Stimulated activated CD8-positive, alpha-beta memory T cell treated with anti-CD3 and anti-CD28 coated beads, Interleukin-12 subunit alpha, Interleukin-12 subunit beta, amount 100 ng/mL, for 1 hour (primary cell): ENCODE measurements at regions not wholly inside any gene's neighbourhood (a gene's known extent, or its start where the extent isn't known, plus 50 kb on each side); places are given as distances from the start of the nearest gene placed in this dataset.

ENCODE experiments used
- DNase-seq: peaks from one replicate; pipeline ENCODE4 v3.0.0-alpha.2; 2020; ENCODE audit warnings: low read depth

DNA sequence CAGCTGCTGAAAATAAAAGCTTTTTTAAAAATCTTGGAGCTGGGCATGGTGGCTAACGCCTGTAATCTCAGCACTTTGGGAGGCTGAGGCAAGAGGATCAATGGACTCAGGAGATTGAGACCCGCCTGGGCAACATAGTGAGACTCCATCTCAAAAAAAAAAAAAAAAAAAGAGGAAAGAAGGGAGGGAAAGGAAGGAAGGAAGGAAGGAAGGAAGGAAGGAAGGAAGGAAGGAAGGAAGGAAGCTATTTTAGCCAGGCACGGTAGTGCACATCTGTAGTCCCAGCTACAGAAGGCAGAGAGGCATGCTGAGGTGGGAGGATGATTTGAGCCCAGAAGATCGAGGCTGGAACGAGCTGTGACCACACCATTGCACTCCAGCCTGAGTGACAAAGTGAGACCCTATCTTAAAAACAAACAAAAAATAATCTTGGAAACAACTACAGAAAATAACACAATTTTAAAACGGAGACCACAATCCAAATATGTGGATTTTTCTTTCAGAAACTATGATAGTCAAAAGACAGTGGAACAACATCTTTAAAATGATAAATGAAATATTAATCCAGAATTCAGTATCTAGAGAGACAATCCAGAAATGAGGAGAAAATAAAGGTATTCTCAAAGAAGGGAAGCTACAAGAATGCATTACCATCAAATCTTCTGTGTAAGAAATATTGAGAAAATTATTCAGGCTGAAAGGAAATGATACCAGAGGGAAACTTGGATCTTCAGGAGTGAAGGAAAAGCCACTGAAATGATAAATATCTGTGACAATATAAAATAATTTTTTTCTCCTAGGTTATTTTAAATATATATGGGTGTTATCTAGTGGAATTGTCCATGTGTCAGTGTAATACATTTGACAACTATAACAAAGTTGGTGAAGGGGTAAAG lies 182.0 kb downstream of the GPX5 start:
- DNase-seq: no peak

DNA sequence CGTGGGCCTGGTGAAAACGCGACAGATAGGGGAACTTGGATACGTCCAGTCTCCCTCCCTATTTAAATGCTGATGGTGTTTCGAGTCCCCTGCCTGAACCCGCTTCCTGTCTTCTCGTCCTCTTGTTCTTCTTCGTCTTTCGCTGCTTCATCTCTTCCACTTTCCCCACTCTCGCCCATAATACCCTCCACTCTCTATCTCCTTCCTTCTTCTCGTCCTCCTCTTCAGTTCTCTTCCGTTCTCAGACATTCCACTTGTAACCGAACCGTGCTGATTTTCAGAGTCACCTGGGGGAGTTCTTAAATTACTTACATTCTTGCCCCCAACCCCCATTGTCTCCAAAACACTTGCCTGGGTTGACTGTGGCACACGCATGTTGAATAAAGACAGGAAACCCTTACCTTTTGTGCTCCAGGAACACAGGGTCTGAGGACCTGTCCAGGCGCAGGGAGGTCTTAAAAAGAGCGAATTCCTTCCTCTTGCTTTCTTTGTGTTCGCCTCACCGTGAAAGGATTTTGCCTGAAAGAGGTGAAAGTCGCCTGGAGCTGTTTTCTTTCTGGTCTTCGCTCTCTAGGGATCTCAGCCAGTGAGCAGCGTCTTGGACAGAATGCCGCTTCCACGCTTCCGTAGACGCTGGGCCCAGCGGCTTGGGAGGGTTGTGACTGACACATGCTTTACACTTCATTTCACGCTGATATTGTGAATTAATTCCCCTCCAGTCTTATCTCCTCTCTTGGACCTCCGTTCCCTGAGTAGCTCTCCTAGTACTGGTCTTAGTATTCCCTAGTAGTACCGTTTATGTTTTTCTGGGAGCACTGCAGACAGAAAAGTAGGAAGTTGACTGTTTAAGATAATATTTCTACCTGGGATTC lies 184.0 kb downstream of the GPX5 start:
- DNase-seq: no peak

DNA sequence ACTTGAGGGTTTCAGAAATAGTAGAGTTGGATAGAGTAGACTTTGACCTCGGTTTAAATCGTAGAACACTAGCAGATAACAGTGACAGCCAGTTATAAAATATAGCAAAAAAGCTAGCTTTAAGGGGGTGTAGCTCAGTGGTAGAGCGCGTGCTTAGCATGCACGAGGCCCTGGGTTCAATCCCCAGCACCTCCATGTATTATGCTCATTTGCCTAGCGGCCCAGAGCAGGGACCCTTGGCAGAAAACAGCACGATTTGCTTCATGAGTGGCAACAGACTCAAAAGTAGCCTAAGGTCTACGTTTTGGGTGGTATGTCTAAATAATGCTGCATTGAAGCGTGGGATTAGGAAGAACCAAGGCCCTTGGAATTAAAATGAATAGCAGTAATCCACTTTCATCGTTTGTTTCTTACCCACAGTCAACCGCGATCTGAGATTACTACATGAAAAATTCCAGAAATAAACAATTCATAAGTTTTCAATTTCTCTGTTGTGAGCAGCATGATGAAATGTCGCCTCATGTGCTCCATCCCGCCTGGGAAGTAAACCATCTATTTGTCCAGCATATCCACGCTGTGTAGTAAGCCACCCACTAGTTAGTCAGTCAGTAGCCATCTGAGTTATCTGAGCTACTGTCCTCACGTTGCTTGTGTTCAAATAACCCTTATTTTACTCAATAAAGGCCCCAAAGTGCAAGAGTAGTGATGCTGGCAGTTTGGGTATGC lies 184.9 kb downstream of the GPX5 start:
- no peak for DNase-seq

DNA sequence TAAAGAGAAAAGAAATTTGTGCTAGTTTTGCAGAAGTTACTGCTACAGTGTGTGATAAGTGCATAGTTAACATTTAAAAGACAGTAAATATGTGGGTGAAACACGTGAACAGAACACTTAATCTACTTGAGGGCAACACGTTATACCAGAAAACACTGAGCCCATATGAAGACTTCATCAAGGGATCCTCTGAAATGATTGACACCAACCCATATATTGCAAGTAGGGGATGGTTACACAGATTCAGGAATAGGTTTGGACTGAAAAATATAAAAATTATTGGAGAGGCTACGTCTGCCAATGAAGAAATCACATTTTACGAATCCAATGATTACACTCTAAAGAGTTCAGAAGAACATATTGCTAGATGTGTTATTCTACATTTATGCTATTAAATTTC lies 185.6 kb downstream of the GPX5 start:
- DNase-seq: no peak

DNA sequence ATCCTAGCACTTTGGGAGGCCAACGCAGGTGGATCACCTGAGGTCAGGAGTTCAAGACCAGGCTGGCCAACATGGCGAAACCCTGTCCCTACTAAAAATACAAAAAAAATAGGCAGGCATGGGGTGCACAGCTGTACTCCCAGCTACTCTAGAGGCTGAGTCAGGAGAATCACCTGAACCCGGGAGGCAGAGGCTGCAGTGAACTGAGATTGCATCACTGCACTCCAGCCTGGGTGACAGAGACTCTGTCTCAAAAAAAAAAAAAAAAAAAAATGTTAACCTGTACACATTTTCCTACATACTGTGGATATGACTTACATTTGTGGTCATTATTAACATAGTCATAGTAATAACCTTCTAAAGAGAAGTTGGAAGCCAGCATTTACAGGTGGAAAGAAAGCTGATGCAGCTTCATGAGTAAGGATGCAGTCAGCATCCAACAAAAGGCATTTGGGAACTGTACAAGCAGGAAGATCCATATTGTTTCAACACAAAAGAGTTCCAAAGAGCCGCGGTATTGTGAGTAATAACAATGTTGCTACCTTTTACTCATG lies 186.2 kb downstream of the GPX5 start:
- DNase-seq: no peak

DNA sequence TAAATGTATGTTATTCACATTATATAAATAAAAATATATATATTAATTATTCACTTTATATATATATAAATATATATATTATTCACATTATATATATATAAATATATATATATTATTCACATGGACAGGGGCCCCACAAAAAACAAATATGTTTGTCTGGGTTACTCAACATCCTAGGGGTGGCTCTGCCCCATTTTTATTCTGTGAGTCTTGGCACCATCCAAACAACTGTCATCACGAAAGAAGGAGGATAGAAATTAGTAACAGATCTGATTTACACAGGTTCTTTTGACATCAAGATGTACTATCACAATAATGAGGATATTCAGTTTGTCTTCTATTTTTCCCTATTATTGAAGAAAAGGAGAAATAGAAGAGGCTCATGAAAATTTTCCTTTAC lies 187.3 kb downstream of the GPX5 start:
- no peak for DNase-seq

DNA sequence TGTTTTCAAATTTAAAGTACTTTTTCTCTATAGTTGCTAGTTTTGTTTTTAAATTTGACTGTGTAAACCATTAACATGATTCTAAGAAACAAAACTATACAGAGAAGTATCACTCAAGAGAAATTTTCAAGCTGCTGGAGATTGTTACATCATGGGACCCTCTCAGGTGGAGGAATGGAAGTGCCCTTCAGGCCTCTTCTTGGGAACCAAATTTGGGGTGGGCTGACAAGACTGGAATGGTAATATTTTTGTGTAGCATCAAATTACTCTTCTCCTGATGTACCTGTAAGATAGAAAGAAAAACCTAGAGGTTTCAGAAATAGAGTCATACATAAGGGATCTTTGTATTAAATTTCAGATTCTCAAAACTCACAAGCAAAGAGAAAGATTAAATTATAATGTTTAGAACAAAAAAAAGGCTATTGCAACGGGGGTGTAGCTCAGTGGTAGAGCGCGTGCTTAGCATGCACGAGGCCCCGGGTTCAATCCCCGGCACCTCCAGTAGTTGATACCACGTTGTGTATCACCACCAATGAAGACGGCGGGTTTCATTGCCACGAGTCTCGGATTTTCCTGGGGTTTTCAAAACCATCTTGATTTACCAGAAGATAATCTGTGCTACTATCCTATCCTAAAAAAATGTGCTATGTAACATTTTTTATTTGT lies 193.7 kb downstream of the GPX5 start:
- no peak for DNase-seq

DNA sequence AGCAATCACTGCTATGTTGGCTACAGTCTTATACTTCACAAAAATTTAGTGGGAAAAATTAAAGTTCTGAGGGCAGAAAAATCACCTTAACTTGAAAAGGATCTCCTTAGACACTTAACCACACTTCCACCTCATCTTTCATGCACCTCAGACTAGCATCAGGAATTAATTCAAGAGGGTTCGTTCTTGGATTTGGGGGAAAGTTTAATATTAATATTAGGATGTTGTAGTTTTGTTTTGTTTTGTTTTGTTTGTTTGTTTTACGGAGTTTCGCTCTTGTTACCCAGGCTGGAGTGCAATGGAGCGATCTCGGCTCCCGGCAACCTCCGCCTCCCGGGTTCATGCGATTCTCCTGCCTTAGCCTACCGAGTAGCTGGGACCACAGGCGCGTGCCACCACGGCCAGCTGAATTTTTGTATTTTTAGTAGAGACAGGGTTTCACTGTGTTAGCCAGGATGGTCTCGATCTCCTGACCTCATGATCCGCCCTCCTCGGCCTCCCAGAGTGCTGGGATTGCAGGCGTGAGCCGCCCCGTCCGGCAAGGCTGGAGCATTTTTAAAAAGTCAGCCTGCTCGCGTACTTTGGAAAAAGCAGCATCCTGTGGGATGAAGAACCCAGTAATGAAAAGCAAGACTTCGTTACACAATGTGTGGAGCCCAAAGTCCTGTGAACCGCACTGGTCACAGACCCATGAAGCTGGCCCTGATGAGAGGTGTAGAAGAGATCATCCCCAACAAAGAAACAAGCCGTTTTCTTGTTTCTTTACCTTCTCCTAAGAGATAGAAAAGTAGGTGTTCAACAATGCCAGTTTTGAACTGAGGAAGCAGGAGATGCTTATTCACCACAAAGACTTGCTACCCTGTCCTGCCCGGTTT lies 194.9 kb downstream of the GPX5 start:
- no peak for DNase-seq

DNA sequence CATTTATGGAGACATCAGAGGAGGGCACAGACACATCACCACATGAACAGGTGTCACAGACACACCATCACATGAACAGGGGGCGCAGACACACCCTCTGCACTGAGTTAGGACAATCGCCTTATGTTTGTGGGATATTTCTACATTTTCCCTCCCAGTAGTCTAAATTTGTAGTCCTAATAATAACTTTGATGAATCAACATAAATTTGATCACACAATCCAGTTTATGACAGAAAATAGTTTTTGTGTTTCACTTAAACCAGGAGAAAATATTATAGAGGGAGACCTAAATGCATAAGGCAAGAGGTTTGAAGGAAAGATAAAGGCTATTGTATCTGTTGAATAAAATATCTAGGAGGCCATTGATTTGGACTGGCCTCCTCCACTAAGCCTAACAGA lies 195.7 kb downstream of the GPX5 start:
- no peak for DNase-seq

DNA sequence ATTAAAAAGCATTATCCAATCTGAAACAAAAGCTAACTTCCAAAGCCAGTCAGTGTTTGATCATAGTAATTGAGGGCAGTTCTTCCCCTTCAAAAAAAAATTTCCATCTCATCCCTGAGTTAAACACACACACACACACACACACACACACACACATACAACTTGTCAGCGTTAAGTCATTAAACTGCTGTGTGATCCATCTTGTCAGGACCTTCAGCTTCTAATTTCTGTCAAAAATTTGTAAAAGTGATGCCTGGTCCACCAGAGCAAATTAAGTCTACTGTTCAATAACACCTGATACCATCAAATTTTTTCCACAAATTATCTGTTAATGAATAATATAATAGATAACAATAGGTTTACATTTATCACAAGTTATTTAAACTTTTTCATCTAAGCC lies 198.7 kb downstream of the GPX5 start:
- DNase-seq: no peak

DNA sequence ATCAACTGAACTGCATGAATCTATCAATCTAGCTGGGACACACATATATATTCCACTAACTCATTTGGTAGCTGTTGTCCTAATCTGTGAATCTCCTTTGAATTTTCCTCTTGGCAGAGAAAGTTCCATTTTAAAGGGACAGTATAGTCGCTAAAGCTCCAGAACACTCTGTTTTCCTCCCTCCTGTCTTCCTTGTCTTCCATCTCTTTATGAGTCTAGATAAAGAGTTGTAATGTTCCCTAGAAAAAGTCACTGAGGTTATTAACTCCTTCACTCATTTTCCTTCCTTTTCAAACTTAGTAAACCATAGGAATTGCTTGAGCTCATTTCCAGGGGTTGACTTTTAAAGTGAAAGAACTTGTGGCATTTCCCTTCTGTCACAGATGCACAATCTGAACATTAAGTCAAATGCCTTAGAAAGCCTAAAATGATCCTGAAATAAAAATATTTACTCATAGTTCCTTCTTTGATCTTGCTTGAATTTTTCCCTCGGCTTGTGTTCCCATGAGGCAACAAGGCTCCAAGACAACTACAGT lies 198.4 kb downstream of the TRIM27 start:
- no peak for DNase-seq

DNA sequence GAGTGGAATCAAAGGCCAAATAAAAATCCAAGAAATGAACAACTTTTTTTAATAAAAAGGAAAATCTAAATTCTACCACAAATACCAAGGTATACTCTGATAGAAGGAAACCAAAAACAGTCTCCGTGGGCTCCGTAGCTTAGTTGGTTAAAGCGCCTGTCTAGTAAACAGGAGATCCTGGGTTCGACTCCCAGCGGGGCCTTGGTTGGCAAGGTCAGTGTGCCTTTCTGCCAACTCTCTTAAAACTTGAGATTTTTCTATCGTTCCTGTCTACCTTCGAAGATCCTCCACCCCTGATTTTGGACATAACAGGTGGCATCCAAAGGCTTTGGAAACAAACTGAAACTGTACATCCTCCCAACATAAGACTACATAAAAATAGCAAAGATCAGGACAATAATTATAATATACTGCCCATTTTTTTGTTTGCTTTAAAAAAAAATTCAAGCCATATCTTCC lies 197.9 kb downstream of the TRIM27 start:
- no peak for DNase-seq

DNA sequence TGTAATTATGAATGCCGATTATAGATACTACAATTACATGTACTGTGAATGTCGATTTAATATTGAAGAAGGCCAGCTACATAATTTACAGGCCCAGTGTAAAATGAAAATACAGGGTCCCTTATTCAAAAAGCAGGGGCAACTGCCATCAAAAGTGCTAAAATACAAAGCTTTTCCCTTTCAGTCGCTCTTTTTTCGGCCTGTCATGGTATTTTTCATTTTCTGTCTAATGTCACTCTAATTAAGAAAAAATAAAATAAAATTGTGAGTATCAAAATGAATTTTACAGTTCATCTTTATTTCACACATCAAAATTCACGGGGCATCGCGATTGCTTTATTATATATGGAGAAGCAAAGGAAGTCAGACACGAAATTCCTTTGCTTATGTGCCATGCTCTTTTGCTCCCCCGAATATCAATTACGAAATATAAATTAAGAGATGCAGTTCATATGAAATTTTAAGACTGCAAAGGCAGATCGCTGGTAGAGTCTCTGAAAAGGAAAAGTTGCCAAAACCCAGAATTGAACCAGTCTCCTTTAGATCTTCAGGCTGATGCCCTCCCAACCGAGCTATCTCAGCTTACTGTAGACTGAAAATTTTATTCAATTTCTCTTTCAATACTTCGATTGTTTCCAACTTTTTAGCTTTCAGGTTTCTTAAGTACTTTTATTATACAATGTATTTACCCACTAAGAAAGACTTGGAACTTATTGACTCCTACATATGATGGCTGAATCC lies 197.0 kb downstream of the TRIM27 start:
- no peak for DNase-seq

DNA sequence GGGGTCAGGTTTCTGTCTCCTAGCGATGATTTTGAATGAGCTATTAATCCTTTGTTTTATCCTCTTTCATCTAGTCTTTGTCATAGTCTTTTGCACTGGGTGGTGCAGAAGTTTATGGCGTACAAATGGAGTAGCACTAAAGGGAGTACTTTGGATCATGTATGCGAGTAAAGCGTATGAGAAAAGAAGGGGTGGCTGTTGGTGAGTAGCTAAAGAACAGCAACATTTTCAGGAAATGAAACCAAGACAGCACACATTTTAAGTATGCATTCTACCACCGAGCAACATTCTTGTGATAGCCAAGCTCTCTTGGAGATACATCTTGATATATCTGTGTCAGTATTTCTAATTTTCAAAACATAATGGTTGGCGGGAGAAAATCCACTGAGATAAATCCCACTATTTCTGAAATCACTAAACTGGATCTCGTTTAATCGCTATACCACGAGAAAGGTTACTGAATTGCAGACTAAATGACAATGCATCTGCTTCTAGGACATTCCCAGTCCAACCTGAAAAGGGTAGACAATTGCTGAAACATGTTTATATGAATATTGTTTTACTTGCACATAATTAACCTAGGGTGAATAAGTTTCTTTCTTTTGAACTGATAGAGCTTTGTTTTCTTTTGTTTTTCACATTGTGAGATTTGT lies 196.1 kb downstream of the TRIM27 start:
- no peak for DNase-seq

DNA sequence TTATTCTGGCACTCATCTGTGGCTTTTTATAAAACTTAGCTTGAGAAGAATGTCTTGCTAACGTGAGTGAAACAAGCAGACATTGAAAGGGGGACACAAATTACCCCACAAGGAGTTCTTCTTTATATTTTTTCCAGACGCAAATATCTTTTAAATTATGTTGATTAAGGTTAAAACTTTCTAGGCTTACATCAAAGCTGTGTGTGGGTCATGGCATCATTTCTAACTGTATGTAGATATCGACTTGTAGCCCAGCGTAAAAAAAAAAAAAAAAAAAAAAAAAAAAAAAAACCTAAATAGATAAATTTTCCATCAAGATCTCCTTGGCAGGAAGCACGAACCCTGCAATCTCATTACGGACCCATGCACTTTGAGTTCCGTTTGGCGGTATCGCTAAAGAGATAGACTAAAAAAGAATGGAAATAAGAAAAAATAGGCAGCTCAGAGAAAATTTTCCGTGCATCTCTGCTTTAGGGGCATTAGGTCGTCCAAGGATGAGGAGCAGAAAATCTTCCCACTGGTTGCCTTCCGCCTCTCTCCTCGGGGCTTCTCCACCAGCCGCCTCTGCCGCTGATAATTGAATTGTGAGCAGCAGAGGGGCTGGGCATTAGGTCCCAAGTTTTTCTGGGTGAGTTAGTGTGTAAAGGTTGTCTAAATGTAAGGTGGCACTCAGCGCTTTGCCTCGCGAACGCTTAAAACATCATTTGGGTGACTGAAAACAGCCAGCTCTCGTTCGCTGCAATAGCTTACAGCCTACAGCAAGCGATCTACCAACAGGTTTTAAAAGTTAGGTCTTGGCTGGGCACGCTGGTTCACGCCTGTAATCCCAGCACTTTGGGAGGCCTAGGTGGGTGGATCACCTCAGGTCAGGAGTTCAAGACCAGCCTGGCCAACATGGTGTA lies 194.0 kb downstream of the TRIM27 start:
- DNase-seq: no peak

DNA sequence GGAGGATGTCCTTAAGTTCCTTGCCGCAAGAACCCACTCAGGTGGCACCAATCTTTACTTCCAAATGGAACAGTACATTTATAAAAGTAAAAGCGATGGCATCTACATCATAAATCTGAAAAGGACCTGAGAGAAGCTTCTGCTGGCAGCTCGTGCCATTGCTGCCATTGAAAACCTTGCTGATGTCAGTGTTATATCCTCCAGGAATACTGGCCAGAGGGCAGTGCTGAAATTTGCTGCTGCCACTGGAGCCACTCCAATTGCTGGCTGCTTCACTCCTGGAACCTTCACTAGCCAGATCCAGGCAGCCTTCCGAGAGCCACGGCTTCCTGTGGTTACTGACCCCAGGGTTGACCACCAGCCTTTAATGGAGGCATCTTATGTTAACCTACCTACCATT lies 191.7 kb downstream of the TRIM27 start:
- DNase-seq: no peak

DNA sequence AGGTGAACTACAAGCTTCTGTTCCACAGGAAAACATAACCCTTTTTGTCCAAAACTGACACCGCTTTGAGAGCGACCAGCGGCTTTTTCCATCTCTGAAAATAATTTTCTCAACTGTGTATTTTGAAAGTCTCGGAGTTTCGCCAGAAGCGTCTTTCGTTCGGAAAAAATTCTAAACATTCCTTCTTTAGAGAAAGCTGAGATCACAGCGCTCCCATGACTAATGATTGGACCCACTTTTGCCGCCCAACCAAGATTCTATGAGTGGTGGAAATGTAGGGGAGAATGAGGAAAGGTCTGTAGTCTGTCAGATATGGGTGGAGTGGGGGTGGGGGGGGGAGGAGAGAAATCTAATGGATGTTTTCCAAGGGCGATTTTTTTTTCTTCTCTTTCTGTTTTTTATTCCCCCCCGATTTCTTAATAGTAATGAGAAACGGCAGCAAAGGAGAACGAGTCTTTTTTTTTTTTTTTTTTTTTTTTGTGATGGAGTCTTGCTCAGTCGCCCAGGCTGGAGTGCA lies 189.3 kb downstream of the TRIM27 start:
- no peak for DNase-seq

DNA sequence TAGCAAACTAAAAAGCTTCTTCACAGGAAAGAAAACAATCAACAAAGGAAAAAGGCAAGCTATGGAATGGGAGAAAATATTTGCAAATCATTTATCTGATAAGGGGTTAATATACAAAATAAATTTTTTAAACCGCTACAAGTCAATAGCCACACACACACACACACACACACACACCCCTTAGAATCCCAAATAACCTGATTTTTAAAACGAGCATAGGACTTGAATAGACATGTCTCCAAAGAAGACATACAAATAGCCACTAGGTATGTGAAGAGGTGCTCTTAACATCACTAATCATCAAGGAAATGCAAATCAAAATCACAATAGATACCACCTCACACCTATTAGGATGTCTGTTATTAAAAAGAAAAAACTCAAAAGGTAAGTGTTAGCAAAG lies 187.7 kb downstream of the TRIM27 start:
- no peak for DNase-seq
